Amniotic epithelial cell (primary cell): ENCODE measurements at regions not wholly inside any gene's neighbourhood (a gene's known extent, or its start where the extent isn't known, plus 50 kb on each side); places are given as distances from the start of the nearest gene placed in this dataset.

ENCODE experiments used
- DNase-seq: peaks from one replicate; pipeline ENCODE4 v3.0.0-alpha.2; 2010; ENCODE audit warnings: low read depth

GRCh38 chr17:73815474-73815873, 171.2 kb upstream of the SDK2 start:
- DNase-seq = no peak

- no peak for DNase-seq
Measured at GRCh38 chr17:73819440-73820395, 175.5 kb upstream of the SDK2 start.

GRCh38 chr17:73820686-73821448, 176.6 kb upstream of the SDK2 start:
- DNase-seq = no peak

- no peak for DNase-seq
Measured at GRCh38 chr17:73821665-73822064, 177.4 kb upstream of the SDK2 start.

- no peak for DNase-seq
Measured at GRCh38 chr17:73822371-73822770, 178.1 kb upstream of the SDK2 start.

GRCh38 chr17:73823684-73824083, 179.4 kb upstream of the SDK2 start:
- DNase-seq = no peak

GRCh38 chr17:73824321-73824720, 180.1 kb upstream of the SDK2 start:
- DNase-seq = no peak

- no peak for DNase-seq
Measured at GRCh38 chr17:73826181-73826871, 182.1 kb upstream of the SDK2 start.

GRCh38 chr17:73826872-73827228, 182.6 kb upstream of the SDK2 start:
- DNase-seq = no peak

- no peak for DNase-seq
Measured at GRCh38 chr17:73827627-73828291, 183.5 kb upstream of the SDK2 start.

GRCh38 chr17:73829676-73830280, 185.5 kb upstream of the SDK2 start:
- DNase-seq = no peak

- DNase-seq = no peak
Measured at GRCh38 chr17:73831699-73832098, 187.5 kb upstream of the SDK2 start.

- no peak for DNase-seq
Measured at GRCh38 chr17:73833775-73834488, 189.7 kb upstream of the SDK2 start.

- no peak for DNase-seq
Measured at GRCh38 chr17:73834684-73835343, 190.6 kb upstream of the SDK2 start.

- DNase-seq = no peak
Measured at GRCh38 chr17:73835605-73836004, 191.4 kb upstream of the SDK2 start.

- DNase-seq = no peak
Measured at GRCh38 chr17:73838815-73839214, 194.6 kb upstream of the SDK2 start.

- DNase-seq = no peak
Measured at GRCh38 chr17:73840829-73841228, 196.6 kb upstream of the SDK2 start.

GRCh38 chr17:73841431-73842060, 197.3 kb upstream of the SDK2 start:
- no peak for DNase-seq

GRCh38 chr17:73847952-73848351, 203.7 kb upstream of the SDK2 start:
- DNase-seq = no peak

GRCh38 chr17:73850426-73850825, 206.2 kb upstream of the SDK2 start:
- DNase-seq = no peak
